ENCODE measurements at regions not wholly inside any gene's neighbourhood (a gene's known extent, or its start where the extent isn't known, plus 50 kb on each side); places are given as distances from the start of the nearest gene placed in this dataset.
"Not testable (repeated sequence)": the region's sequence is repeated elsewhere in the genome, so short reads cannot be mapped to it uniquely, and the experiment has no call there.

DNA sequence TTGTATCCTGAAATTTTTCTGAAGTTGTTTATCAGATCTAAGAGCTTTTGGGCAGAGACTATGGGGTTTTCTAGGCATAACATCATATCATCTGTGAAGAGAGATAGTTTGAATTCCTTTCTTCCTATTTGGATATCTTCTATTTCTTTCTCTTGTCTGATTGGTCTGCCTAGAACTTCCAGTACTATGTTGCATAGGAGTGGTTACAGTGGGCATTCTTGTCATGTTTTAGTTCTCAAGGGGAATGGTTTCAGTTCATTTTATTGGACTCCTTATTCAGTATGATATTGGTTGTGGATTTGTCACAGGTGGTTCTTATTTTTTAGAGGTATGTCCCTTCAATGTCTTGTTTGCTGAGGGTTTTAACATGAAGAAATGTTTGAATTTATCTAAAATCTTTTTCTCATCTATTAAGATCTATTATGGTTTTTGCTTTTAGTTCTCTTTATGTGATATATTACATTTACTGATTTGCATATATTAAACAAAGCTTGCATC, 286.6 kb upstream of the C1QTNF3 start:
- DNase-seq: not testable (repeated sequence)

DNA sequence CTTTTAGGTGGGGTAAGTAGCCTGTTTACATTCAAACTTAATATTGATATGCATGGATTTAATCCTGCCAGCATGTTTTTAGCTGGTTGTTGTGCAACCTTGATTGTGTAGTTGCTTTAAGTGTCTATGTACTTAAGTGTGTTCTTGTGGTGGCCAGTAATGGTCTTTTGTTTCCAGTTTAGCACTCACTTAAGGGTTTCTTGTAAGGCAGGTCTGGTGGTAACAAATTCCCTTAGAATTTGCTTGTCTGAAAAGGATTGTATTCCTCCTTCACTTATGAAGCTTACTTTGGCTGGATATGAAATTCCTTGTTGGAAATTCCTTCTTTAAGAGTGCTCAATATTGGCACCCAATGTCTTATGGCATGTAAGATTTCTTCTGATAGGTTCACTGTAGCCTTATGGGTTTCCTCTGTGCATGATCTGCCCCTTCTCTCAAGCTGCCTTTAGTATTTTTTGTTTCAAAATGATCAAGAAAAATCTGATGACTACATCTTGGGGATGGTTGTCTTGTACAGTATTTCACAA, 289.0 kb upstream of the C1QTNF3 start:
- DNase-seq: not testable (repeated sequence)

DNA sequence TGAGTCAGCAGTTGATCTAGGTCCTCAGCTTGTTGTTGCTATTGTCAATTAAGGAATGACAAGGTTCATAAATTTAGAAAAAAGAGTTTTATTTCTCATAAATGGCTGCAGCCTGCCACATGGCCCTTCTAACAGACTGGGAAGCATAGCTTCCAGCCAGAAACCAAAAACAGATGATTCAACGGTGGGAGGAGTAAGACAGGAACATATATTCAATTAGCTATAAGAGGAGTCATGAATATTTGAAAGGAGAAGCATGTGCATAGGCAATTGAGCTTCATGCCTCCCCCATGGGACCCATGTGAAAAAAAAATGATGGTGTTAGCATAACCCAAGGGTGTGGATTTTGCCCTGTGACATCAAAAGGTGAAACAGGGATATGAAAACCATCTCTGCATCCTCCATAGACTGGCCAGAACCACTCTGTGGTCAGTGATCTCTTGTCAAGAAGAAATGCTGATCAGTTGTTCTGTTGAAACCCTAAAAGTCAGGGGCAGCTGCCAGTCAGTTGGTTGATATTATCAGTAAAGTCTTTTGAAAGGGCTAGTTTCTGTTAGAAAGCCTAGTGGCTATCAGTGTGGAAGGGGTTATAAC, 296.5 kb upstream of the C1QTNF3 start:
- DNase-seq: not testable (repeated sequence)

DNA sequence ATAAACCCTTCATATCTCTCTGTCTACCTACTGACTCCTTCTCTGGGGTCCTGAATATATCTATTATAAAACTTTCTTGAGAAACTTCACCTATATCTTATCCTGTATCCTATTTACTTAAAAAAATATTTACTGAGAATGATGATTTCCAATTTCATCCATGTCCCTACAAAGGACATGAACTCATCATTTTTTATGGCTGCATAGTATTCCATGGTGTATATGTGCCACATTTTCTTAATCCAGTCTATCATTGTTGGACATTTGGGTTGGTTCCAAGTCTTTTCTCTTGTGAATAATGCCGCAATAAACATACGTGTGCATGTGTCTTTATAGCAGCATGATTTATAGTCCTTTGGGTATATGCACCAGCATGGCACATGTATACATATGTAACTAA, 301.7 kb upstream of the RAI14 start:
- DNase-seq: not testable (repeated sequence)

- DNase-seq: not testable (repeated sequence)
Observed at GRCh38 chr5:34371417-34371816, 284.7 kb upstream of the RAI14 start.

- DNase-seq: not testable (repeated sequence)
Observed at GRCh38 chr5:34371817-34372216, 284.3 kb upstream of the RAI14 start.

- not testable (repeated sequence) for DNase-seq
Observed at GRCh38 chr5:34372739-34373138, 283.4 kb upstream of the RAI14 start.

- DNase-seq: not testable (repeated sequence)
Observed at GRCh38 chr5:34377651-34378050, 278.5 kb upstream of the RAI14 start.

- DNase-seq: not testable (repeated sequence)
Observed at GRCh38 chr5:34378498-34378897, 277.6 kb upstream of the RAI14 start.

DNA sequence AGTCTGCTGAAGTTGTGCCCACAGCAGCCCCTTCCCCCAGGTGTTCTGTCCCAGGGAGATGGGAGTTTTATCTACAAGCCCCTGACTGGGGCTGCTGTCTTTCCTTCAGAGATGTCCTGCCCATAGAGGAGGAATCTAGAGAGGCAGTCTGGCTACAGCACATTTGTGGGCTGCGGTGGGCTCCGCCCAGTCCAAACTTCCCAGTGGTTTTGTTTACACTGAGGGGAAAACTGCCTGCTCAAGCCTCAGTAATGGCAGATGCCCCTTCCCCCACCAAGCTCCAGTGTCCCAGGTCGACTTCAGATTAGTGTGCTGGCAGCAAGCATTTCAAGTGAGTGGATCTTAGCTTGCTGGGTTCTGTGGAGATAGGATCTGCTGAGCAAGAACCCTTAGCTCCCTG, 267.4 kb upstream of the RAI14 start:
- not testable (repeated sequence) for DNase-seq

DNA sequence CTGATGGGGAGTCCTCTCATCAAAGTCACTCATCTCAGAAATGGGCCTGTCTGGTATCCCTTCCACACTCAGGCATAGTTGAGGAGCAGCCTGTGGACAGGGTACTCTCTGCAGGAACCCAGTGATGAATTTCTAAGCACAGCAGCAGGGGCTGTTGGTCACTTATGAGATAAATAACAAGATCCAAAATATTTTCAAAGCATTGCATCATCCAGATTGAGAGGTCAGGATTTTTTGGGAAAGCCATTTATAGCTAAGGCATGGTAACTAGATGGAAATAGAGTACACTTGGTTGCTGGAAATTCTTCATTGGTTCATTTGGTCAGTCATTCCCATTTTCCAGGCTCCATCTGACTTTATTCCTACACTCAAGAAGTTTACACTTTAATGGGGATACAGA, 246.8 kb upstream of the RAI14 start:
- no peak for DNase-seq

DNA sequence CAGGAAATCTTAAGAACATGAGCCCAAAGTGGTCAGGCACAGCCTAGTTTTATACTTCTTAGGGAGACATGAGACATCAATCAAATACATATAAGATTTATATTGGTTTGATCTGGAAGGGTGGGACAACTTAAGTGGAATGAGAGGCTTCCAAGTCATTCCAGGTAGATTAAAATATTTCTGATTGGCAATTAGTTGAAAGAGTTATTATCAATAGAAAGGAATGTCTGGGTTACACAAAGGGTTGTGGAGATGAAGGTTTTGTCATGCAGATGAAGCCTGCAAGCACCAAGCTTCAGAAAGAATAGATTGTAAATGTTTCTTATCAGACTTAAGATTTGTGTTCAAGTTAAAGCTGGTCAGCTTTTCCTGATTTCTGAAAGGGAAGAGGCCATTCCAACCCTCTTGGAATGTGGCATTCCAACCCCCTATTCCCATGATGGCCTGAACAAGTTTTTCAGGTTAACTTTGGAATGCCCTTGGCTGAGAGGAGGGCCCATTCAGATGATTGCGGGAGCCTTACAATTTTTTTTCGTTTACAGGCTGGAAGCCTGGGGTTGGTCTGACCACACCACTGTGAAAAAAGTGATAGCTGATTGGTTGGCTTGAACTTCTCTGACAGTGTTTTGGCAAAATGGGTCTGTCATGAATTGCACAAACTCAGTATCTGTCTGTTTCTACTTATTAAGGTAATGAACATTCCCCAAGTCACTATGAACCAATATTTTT, 245.6 kb upstream of the RAI14 start:
- no peak for DNase-seq

DNA sequence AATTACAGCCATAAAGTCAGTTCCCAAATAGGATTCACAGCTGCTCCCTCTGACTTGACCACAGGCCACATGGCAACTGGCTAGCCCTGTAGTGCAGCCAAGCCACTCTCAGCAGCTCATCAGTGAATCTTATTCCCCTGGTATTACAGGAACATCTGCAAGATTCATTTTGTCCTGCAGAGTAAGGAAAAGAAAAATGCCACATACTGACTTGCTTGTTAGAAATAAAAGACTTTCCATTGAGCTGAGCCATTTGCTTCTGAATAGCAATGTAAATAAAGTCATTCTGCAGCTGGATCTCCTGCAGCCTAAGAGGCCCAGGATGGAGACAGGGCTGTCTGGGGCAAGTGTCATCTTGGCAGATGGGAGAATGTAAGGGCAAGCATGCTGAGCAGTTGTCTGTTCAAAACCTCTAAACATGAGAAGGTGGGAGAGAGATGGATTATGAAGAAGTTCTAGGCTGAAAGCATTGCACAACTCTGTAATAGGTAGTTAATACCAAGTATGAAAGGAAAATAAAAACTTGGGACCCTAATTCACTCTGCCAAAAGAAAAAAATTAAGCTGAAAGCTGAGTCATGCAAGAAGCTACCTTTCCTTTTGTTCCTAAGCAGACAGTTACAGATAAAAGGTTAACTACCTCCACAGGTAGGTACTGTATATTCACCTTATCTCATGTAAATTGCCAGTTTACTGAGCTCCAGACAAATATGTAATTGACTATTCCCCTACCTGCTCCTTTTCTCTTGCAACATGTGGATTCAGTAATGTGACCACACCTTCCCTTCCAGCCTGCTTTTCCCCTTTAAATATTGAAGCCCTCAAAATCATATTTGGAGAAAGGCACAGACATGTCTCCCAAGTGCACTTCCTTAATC, 244.4 kb upstream of the RAI14 start:
- DNase-seq: no peak

DNA sequence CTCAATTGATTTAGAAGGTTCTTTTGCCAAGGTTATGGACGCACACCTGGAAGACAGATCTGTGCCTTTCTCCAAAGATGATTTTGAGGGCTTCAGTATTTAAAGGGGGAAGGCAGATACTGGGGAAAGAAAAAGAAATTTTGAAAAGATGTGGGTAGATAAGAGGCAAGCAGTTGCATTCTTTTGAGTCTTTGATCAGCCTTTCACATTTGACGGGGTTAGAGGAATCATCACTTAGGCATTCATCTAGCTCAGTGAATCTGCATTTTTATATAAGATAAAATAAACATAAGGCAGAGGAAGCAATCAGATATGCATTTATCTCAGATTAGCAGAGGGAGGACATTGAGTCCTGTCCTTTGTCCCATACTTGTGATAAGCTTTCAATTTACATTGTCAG, 243.4 kb upstream of the RAI14 start:
- DNase-seq: no peak

GRCh38 chr5:34415559-34416198, 240.4 kb upstream of the RAI14 start:
- DNase-seq: no peak

GRCh38 chr5:34416501-34417008, 239.6 kb upstream of the RAI14 start:
- DNase-seq: no peak

GRCh38 chr5:34420191-34420590, 235.9 kb upstream of the RAI14 start:
- DNase-seq: not testable (repeated sequence)

DNA sequence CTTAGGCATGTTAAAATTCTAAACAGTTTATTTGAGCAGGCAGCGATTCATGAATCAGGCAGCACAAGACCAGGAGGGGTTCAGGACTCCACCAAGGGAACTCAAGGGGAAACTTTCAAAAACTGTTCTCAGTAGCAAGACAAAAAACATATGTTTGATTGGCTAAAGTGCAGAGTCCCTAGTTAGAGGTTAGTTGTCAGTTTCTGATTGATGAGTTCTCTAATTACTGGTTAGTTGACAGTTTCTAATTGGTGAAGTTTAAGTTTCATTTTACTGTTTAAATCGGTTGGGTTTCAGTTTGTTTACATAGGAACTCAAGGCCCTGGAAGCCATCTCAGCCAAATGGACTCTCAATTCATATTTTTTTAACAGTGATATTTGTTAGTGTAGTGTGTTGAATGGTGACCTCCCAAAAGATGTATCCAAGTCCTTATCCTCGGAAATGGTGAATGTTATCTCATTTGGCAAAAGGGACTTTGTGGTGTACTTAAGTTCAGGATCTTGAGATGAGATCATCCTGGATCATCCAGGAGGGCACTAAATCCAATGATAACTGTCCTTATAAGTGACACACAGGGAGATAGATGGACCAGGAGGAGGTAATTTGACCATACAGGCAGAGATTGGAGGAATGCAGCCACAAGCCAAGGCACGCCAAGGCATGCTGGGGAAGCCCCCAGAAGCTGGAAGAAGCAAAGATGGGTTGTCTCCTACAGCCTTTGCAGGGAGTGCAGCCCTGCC, 219.2 kb upstream of the RAI14 start:
- no peak for DNase-seq

DNA sequence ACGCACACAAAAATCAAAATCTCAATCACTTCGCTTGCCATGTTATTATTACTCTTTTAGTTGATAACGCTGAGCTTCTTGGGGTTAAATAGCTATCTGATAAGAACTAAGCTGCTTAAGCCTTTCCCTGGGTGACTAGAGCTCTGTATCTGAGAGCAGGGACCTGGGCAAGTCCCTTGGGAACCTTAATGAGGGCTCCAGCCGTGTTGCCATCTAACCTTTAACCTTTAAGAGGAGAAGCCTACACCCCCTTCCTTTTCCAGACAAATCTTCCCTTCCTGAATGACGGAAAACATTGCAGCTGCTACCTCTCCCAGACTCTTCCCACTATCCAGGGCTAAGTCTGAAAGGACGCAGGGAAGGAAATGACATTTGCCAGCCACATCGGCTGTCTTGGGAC, 216.5 kb upstream of the RAI14 start:
- no peak for DNase-seq

GRCh38 chr5:34441767-34442166, 214.4 kb upstream of the RAI14 start:
- DNase-seq: not testable (repeated sequence)

DNA sequence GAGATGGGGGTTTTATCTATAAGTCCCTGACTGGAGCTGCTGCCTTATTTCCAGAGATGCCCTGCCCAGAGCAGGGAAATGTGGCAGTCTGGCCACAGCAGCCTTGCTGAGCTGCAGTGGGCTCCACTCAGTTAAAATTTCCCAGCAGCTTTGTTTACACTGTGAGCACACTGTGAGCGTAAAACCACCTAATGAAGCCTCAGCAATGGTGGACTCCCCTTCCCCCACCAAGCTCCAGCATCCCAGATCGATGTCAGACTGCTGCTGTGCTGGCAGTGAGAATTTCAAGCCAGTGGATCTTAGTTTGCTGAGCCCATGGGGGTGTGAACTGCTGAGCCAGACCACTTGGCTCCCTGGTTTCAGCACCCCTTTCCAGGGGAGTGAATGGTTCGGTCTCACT, 208.7 kb upstream of the RAI14 start:
- no peak for DNase-seq

DNA sequence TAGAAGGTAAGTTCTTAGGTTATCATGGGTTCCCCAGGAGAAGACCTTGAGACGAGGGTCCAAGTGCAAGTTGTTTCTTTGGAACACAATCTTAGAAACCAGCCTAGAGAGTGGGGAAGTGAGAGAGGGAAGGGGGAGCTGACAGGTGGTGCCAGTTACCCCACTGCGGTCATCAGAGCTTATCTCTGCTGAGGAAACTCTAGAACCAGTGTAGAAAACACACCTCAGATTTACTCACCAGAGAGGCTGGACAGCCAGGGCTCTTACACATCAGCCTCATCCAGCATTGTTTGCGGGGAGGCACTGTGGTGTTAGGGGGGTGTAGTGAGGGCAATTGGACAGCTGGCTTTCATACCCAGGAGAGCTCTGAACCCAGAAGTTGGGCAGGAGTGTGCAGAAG, 206.5 kb upstream of the RAI14 start:
- no peak for DNase-seq

All from hippocampal formation (tissue), 2 donors.